ENCODE measurements at regions not wholly inside any gene's neighbourhood (a gene's known extent, or its start where the extent isn't known, plus 50 kb on each side); places are given as distances from the start of the nearest gene placed in this dataset.

- Histone ChIP-seq H4K20me1 (replicated peaks; ENCODE audit: control insufficient read depth, extremely low read depth, insufficient read depth, low read length) (no peaks in the 10 kb centered on the region), H3K27ac (ENCODE audit: insufficient read depth, low read depth, low read length) (no peak overlapping the region), H3K27me3 (ENCODE audit: control insufficient read depth in 2 of 2, insufficient read depth in 2 of 2, low read length in 2 of 2) (no peaks in the 10 kb centered on the region), H3K4me3 (replicated peaks in 1 of 3; ENCODE audit: insufficient read depth in 1 of 3, low read depth in 1 of 3, low read length in 3 of 3) (no peak overlapping the region), H3K9me1 (replicated peaks; ENCODE audit: control insufficient read depth, extremely low read depth, insufficient read depth, low read length) (no peaks in the 10 kb centered on the region), H3K4me1 (ENCODE audit: control insufficient read depth, extremely low read depth, insufficient read depth, low read length) (no peaks in the 10 kb centered on the region), H3K79me2 (ENCODE audit: control insufficient read depth, insufficient read depth, low read length) (no peaks in the 10 kb centered on the region), H3K9ac (replicated peaks; ENCODE audit: extremely low read depth, insufficient read depth, low read length) (no peak overlapping the region), H3K4me2 (ENCODE audit: insufficient read depth, low read length) (no peak overlapping the region), H2AFZ (ENCODE audit: low read depth, low read length) (no peak overlapping the region), H3K36me3 (ENCODE audit: control insufficient read depth in 2 of 2, extremely low read depth in 1 of 2, insufficient read depth in 2 of 2, low read length in 2 of 2) (no peaks in the 10 kb centered on the region), H3K9me3 (replicated peaks; ENCODE audit: control insufficient read depth, insufficient read depth, low read length) (no peaks in the 10 kb centered on the region)
- dilution Hi-C loops (cut with MboI; ENCODE audit: extremely low pct_ligation_motif_present, low sequenced_read_pairs) (no loop called here), intact Hi-C loops (cut with micrococcal nuclease) (no loop called here)
- no peak for TF ChIP-seq MYC (IDR thresholded peaks at IDR 0.05; ENCODE audit: low read depth, low read length)
- TF ChIP-seq JUN (IDR thresholded peaks at IDR 0.05; ENCODE audit: borderline replicate concordance, insufficient read depth, insufficient read length, low read depth): no peak
- no peak for TF ChIP-seq MAX (IDR thresholded peaks at IDR 0.05; ENCODE audit: insufficient read depth, insufficient read length)
- TF ChIP-seq FOS (IDR thresholded peaks at IDR 0.05; ENCODE audit: borderline replicate concordance, insufficient read depth, low read length): no peak
- TF ChIP-seq EZH2 (IDR thresholded peaks at IDR 0.05; ENCODE audit: borderline replicate concordance, low read depth, low read length, severe bottlenecking): no peak
- no peak for TF ChIP-seq POLR2A (IDR thresholded peaks at IDR 0.05; ENCODE audit: low read depth, low read length)
- TF ChIP-seq POLR2AphosphoS5 (IDR thresholded peaks at IDR 0.05; ENCODE audit: insufficient read depth, low read depth, low read length): no peak
- no peak for TF ChIP-seq GATA2 (IDR thresholded peaks at IDR 0.05; ENCODE audit: insufficient read depth, insufficient read length, low read depth, low read length)
- no peak for TF ChIP-seq CTCF (IDR thresholded peaks at IDR 0.05; ENCODE audit: extremely low read depth in 1 of 2, insufficient read depth in 1 of 2, low read depth in 1 of 2, low read length in 2 of 2)
- BruUV-seq (replicated peaks): no TSS peak
- FAIRE-seq (no peak), DNase-seq (ENCODE audit: low read depth, low spot score) (no peak)
- POLR2A ChIA-PET: no interaction called here
- CTCF ChIA-PET: interaction anchor here (1.8 kb wide), 1 partner anchor 10 kb away, joined by 7 read pairs; no protein-coding TSS in a partner anchor
These were observed 157.5 kb upstream of the HAPLN1 start for GRCh38 chr5:83877911-83878706.
